Suppressor macrophage treated with lipopolysaccharide for 4 hours (primary cell): ENCODE measurements at regions not wholly inside any gene's neighbourhood (a gene's known extent, or its start where the extent isn't known, plus 50 kb on each side); places are given as distances from the start of the nearest gene placed in this dataset.
"Not testable (repeated sequence)": the region's sequence is repeated elsewhere in the genome, so short reads cannot be mapped to it uniquely, and the experiment has no call there.

Source experiments
- DNase-seq: peaks from one replicate; pipeline ENCODE4 v3.0.0-alpha.2; 2020

DNA sequence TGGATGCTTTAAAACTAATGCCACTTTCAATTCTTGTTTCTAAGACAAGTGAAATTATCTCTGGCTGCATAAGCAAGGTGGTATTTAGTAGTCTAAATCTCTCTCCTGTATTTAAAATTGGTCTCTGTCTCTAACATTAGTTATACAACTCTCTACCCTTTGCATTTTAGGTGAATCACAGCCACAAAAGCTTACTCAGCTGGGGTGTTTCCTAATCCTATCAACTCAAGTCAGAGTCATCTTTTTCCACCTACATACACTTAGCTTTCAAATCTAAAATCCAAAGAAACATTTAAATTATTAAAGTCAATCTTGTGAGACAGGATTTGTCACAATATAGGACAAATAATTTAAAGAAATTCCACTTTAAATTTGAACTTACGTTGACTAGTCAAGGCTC is 255.1 kb upstream of the CXADR start:
- DNase-seq = no peak

GRCh38 chr21:17264182-17264581 is 248.7 kb upstream of the CXADR start:
- no peak for DNase-seq

DNA sequence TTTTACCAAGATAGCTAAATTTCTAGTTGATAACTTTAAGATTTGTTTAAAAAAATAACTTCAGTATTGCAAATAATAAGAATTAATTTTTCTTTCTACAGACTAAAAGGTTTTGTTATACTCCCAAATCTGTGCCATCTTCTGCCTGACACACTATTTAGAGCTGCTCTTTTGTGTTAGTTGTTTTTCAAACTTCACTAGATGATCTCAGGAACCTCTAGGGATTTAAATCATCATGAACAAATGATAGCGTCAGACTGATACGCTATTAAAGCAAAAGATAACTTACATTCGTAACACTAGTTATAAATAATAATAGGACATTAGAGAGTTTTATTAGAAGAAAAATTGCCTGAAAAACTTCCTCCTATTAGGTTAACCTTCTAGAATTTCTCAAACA is 243.1 kb upstream of the CXADR start:
- DNase-seq = no peak

DNA sequence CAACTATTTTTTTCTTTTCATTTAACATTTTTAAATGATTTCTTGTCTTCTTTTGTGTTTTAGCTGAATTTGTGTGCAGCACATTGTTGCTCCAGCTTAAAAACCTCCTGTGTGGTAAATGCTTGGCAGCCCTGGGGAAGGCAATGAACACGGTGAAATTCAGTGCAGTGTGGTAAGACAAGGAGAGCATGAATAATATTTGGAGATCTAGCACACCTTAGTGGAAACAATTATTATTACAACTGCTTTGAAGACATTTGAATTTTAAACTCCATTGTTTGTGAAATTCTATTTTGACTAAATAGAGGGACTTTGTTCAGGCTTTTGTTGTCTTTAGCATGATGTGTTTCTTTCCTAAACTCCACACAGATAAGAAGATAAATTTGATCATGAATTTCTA is 242.6 kb upstream of the CXADR start:
- DNase-seq = no peak

- DNase-seq = no peak
Observed at GRCh38 chr21:17279663-17280062, 233.2 kb upstream of the CXADR start.

DNA sequence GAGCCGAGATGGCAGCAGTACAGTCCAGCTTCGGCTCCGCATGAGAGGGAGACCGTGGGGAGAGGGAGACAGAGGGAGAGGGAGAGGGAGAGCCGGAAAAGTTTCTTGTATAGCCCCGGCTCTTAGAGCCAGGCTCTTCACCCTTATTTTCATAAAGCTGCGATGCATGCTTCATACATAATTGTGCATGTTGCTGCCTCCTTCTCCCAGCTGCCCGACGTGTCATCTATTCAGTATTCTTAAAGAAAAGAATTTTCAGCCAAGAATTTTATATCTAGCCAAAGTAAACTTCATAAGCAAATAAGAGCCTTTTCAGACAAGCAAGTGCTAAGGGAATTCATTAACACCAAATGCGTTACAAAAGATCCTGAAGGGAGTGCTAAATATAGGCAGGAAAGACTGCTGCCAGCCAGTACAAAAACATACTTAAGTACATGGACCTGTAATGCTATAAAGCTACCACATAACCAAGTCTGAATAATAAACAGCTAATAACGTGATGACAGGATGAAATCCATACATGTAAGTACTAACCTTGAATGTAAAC is 219.8 kb upstream of the CXADR start:
- not testable (repeated sequence) for DNase-seq

- DNase-seq = no peak
Observed at GRCh38 chr21:17295997-17296396, 216.8 kb upstream of the CXADR start.

DNA sequence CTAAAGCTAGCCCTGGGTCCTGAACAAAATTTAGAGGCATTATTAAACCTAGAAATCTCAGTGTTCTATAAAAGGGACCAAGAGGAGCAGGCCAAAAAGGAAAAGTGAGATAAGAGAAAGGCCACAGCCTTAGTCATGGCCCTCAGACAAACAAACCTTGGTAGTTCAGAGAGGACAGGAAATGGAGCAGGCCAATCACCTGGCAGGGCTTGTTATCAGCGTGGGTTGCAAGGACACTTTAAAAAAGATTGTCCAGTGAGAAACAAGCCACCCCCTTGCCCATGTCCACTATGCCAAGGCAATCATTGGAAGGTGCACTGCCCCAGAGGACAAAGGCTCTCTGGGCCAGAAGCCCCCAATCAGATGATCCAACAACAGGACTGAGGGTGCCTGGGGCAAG is 213.3 kb upstream of the CXADR start:
- not testable (repeated sequence) for DNase-seq

- DNase-seq = not testable (repeated sequence)
Observed at GRCh38 chr21:17327715-17328114, 185.1 kb upstream of the CXADR start.

- DNase-seq = no peak
Observed at GRCh38 chr21:17334484-17334883, 178.4 kb upstream of the CXADR start.

DNA sequence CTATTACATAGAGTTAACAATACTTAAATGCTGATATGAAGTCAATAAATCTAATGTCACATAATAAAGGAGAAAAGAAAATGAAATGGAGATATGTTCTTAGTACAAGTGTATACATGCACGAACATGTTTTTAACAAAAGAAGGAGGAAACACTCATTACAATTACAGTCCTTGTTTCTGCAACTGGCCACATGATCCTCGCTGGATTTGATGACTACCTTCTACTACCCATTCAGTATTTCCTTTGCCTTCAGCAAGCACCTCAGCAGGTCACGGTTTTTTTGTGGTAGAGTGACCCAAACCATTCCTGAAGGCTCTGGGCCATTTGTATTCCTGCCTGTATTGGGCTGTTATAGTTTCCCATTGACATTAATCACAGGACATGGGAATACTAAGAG is 172.8 kb upstream of the CXADR start:
- DNase-seq = no peak

GRCh38 chr21:17343055-17343454 is 169.8 kb upstream of the CXADR start:
- DNase-seq = peak; percentile 1

DNA sequence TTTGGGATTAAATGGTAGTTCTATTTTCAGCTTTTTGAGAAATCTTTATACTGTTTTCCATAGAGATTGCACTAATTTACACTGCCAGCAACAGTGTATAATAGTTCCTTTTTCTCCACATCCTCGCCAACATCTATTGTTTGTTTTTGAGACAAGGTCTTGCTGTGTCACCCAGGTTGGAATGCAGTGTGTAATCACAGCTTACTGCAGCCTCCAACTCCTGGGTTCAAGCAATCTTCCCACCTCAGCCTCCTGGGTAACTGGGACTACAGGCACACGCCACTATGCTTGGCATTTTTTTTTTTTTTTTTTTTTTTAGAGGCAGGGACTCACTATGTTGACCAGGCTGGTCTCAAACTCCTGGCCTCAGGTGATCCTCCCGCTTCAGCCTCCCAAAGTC is 164.5 kb upstream of the CXADR start:
- no peak for DNase-seq

DNA sequence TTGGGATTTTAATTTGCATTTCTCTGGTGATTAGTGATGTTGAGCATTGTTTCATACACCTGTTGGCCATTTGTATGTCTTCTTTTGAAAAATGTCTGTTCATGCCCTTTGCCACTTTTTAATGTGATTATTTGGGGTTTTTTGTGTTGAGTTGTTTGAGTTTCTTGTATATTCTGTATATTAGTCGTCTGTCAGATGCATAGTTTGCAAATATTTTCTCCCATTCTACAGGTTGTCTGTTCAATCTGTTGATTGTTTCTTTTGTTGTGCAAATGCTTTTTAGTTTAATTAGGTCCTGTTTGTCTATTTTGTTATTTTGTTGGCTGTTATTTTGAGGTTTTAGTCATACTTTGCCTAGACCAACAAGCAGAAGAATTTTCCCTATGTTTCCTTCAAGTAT is 164.0 kb upstream of the CXADR start:
- no peak for DNase-seq

DNA sequence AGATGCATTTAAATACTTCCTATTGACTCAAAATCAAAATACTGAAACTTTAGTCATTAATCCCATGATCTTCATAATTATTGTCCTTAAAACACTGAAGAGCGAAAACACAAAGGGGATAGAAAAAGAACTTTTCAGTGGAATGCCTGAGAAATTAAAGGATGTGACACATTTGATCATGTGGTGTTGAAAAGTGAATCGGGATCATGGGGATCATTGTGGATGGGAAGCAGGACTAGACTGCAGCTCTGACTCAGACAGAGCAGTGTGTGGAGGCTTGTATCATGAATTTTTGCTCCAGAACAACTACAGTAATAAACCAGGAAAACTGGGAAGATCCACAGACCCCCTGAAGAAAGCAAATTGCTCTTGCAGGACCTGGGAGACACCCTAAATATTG is 161.1 kb upstream of the CXADR start:
- DNase-seq = no peak

DNA sequence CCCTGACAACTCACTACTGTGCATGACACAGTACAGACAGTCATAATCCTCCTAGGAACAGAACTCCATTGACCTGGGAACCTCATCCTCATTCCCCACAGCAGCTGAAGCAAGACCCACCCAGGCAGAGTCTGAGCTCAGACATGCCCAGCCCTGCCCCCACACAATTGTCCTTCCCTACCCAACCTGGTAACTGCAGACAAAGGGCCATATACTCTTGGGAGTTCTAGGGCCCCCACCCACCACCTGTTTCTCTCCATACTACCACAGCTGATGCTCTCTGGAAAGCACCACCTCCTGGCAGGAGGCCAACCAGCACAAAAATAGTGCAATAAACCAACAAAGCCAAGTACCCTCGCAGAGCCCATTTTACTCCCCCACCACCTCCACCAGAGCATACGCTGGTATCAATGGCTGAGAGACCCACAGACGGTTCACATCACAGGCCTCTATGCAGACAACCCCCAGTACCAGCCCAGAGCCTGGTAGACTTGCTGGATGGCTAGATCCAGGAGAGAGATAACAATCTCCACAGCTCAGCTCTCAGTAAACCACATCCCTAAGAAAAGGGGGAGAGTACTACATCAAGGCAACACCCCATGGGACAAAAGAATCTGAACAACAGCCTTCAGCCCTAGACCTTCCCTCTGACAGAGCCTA is 159.7 kb upstream of the CXADR start:
- DNase-seq = no peak

- no peak for DNase-seq
Observed at GRCh38 chr21:17359781-17360180, 153.1 kb upstream of the CXADR start.

- no peak for DNase-seq
Observed at GRCh38 chr21:17368748-17369363, 144.0 kb upstream of the CXADR start.

GRCh38 chr21:17370263-17370662 is 142.6 kb upstream of the CXADR start:
- DNase-seq = no peak

DNA sequence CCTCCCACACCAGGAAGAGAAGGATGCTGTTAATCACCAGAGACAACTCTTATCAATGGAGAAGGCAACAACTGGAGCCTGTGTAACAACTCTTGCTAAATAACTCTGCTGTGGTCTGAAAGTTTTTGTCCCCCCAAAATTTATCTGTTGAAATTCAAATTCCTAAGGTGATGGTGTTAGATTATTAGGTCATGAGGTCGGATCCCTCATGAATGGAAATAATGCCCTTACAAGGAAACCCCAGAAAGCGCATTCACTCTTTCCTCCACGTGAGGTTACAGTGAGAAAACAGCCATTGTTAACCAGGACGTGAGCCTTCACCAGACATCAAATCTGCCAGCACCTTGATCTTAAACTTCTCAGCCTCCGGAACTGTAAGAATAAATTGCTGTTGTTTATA is 141.9 kb upstream of the CXADR start:
- DNase-seq = no peak

GRCh38 chr21:17371450-17371849 is 141.4 kb upstream of the CXADR start:
- no peak for DNase-seq

DNA sequence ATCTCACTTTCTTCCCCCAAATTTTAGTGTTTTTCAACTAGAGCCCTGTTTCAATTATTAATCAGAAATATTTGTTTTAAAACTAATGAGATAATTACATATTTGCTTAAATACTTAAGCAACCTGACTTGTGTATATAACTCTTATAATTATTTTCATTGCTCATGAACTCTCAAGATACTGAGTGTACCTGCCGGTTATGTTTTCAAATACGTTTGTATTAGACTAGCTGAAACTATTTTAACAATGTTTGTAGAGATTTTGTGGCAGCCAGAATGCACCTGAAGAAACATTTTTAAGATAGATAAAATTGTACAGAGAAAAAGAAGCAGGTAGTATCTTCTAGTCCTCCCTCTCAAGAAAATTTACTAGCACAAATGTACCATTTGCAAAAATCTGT is 140.6 kb upstream of the CXADR start:
- no peak for DNase-seq

DNA sequence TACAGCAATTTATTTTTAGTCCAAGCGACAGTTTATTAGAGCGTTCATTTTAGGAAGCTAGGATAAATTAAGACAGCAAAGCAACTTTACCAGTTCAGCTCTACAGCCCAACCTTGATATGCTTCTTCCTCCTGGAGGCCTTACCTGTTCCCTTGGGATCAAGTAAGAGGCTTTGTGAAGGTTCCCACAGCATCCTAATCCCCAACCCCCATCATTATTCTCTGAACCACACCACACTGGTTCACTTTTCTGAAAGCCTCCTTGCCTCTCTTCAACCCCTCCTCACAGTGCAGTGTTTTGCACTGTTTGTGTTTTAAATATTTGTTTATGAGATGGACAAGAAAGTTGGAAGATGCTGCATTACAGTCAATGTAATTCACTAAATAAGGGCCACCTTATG is 126.3 kb upstream of the CXADR start:
- no peak for DNase-seq

- DNase-seq = peak; percentile 83
Observed at GRCh38 chr21:17387030-17387617, 125.7 kb upstream of the CXADR start.
